Stimulated activated naive CD4-positive, alpha-beta T cell (primary cell): ENCODE measurements at regions not wholly inside any gene's neighbourhood (a gene's known extent, or its start where the extent isn't known, plus 50 kb on each side); places are given as distances from the start of the nearest gene placed in this dataset.

Experiments
- DNase-seq, 6 experiments: peaks; one replicate each; lab custom pipeline; 2025; lab: John Stamatoyannopoulos, UW

DNA sequence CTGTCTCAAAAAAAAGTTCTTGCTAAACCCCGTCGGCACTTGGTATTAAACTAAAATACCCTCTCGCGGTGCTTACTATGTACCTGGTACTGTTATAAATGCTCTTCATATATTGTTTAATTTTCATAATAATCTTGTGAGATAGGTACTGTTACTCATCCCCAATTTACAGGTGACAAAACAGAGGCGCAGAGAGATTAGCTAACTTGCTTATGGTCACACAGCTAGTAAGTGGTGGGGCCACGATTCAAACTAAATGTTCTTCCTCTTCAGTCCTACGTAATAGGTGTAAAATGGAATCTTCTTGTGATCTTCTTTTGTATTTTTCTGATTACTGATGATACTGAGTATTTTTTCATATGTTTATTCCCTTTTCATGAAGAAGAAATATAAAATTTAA lies 51.3 kb downstream of the TET3 start:
- no peak for DNase-seq

GRCh38 chr2:74036450-74037195 lies 51.9 kb downstream of the TET3 start:
- DNase-seq: no peak

DNA sequence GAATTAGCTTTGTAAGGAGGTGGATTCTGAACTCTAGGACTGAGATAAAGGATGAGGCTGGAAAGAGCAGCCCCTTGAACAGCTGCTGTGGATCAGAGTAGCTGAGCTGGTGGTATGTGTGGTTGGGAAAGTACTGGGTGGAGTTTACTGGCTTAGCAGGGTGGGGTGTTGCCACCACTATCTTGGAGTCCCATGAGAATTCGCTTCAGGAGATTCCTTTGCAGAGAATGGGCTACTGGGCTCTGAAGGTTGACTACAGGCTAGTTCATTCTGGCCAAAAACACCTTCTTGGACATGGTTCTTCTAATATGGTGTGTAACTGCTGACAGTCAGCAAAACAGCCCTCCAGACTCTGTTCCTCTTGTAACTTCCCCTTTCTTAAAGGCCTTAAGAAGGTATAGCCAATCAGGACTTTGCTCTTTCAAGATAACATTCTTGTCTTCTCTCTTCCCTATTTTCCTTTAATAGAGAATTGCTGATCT lies 52.7 kb downstream of the TET3 start:
- no peak for DNase-seq

DNA sequence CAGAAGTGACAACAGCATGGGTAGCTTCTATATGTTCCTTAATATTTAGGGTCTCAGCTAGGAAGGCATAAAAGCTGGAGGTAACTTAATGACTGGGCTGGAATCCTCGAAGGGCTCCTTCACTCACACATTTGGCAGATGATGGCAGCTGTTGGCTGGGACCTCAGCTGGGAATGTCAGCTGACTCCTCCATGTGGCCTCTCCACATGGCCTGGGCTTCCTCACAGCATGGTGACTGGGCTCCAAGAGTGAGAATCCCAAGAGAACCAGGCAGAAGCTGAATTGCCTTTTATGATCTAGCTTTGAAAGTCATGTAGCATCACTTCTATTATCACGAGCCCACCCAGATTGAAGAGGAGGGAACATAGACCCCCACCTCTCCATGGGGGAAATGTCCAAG lies 54.9 kb downstream of the TET3 start:
- DNase-seq: no peak

GRCh38 chr2:74041182-74041581 lies 56.5 kb downstream of the TET3 start:
- DNase-seq: no peak

- no peak for DNase-seq
These were observed 57.0 kb downstream of the TET3 start for GRCh38 chr2:74041726-74042125.

- no peak for DNase-seq
These were observed 57.9 kb downstream of the TET3 start for GRCh38 chr2:74042606-74043005.

GRCh38 chr2:74043345-74044329 lies 58.9 kb downstream of the TET3 start:
- DNase-seq: no peak

DNA sequence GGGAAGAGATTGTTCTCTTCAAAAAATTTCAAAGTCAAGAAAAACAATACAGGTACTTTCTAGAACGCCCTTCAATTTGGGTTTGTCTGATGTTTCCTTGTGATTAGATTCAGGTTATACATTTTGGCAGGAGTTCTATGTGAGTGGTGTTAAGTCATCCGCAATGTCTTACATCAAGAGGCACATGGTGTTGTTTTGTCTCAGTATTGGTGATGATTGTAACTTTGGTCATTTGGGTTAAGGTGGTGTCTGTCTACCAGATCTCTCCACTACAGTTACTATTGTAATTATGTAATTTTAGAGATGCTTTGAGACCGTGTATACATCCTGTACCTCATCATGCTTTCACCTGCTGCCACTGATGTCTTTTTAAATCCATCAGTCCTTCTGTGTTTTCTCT lies 60.3 kb downstream of the TET3 start:
- DNase-seq: no peak

DNA sequence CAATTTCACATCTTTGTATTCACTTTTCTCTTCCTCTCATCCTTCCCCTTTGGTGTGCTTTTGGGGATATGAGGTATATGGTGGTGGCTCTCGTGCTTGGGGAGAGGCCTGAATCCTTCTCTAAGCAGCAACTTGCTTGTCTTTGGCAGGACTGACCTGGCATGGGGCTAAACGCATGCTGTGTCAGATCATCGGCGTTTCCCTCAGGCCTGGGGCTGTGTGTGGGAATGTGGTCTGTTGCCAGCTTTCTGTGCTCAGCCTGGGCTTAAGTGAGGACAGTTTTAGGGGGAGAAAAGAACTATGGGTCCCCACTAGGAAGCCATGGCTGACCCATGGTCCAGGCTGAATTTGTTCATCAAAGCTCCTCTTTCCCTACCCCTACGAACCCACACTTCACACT lies 60.7 kb downstream of the TET3 start:
- no peak for DNase-seq

DNA sequence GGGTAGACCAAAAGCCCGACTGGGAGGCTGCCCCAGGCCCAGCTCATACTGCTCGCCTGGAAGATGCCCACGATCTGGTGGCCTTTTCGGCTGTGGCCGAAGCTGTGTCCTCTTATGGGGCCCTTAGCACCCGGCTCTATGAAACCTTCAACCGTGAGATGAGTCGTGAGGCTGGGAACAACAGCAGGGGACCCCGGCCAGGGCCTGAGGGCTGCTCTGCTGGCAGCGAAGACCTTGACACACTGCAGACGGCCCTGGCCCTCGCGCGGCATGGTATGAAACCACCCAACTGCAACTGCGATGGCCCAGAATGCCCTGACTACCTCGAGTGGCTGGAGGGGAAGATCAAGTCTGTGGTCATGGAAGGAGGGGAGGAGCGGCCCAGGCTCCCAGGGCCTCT lies 61.7 kb downstream of the TET3 start:
- no peak for DNase-seq

- no peak for DNase-seq
These were observed 62.4 kb downstream of the TET3 start for GRCh38 chr2:74047152-74047551.

DNA sequence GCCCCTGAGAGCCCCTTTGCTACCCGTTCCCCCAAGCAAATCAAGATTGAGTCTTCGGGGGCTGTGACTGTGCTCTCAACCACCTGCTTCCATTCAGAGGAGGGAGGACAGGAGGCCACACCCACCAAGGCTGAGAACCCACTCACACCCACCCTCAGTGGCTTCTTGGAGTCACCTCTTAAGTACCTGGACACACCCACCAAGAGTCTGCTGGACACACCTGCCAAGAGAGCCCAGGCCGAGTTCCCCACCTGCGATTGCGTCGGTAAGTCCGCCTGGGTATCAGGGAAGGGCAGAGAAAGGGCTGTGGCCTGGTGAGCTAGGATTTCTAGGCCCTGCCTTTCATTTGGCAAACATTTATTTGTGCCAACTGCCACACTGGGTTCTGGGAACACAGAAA lies 63.4 kb downstream of the TET3 start:
- no peak for DNase-seq

DNA sequence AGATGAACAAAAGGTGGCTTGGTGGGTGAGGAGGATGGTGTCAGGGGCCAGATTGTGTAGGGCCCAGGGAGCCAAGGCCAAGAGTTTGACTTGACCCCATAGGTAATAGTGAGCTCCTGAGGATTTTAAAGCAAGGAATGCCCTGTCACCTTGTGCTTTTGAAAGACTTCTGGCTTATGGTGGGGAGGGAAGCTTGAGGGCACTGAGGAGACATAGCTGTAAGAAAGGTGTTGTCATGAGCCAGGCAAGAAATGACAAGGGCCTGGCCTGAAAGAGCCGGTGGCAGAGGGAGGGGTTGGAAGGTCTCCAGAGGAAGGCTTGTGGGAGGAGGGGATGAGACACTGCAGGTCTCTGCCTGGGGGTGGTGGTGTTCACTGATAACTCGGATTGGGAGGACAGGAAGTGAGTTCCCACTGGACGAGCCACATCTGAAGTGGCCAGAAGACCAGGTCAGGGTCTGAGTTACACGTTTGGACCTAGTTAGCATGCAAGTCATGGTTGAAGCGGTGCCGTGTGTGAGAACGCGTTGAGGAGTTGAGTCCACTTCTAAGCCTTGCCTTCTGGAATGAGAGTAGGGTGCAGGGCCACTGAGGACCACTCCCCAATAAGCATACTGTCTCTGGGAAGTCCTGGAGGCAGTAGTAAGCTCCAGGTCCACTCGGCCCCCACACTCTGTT lies 64.3 kb downstream of the TET3 start:
- no peak for DNase-seq

DNA sequence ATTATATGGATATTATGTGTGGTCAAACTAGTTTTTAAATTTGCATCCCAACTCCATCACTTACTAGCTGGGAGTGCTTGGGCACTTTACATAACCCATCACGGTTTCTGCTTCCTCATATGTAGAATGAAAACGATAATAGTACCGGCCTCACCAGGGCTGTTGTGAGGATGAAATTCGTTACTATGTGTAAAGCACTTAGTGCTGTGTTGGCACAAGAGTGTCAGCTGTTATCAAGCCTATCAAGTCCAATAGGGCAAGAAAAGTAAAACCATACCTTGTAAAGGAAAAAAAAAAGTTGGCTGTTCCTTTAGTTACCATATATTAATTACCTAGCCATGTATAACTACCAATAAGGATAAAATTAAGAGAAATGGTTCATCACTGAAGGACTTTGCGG lies 65.4 kb downstream of the TET3 start:
- DNase-seq: no peak

- DNase-seq: no peak
These were observed 66.8 kb downstream of the TET3 start for GRCh38 chr2:74051504-74051903.

- peak in 4 of 6 experiments; percentile 6 to 60 (median 40) for DNase-seq
These were observed 68.3 kb downstream of the TET3 start for GRCh38 chr2:74052732-74053710.

- DNase-seq: no peak
These were observed 69.4 kb downstream of the TET3 start for GRCh38 chr2:74053959-74054715.

GRCh38 chr2:74059137-74059775 lies 74.5 kb downstream of the TET3 start:
- DNase-seq: no peak

GRCh38 chr2:74063486-74063885 lies 78.8 kb downstream of the TET3 start:
- no peak for DNase-seq
